GM06990 (cell line): ENCODE measurements at regions not wholly inside any gene's neighbourhood (a gene's known extent, or its start where the extent isn't known, plus 50 kb on each side); places are given as distances from the start of the nearest gene placed in this dataset.

Source experiments
- DNase-seq: peaks from one replicate; pipeline ENCODE4 v3.0.0-alpha.2; 2011; ENCODE audit not compliant: insufficient read length; ENCODE audit errors: extremely low read depth
- H3K27me3 ChIP-seq: replicated peaks from 2 replicates; pipeline ENCODE4 v1.6.0; 2011; ENCODE audit warnings: low read length; ENCODE audit not compliant: control insufficient read depth, insufficient read depth
- H3K36me3 ChIP-seq: 2 replicates; pipeline ENCODE4 v1.5.1; 2011; ENCODE audit warnings: low read length; ENCODE audit not compliant: control insufficient read depth, insufficient read depth
- H3K4me3 ChIP-seq: replicated peaks from 2 replicates; pipeline ENCODE4 v1.5.1; 2011; ENCODE audit warnings: low read depth, mild to moderate bottlenecking, control low read depth, low read length
- TF ChIP-seq, protein P1 (sequence below): IDR thresholded peaks from 2 replicates; pipeline ENCODE4 v1.5.1; 2011; ENCODE audit warnings: low read length, control low read depth, mild to moderate bottlenecking, inconsistent platforms; ENCODE audit not compliant: insufficient read depth, poor library complexity, severe bottlenecking

DNA sequence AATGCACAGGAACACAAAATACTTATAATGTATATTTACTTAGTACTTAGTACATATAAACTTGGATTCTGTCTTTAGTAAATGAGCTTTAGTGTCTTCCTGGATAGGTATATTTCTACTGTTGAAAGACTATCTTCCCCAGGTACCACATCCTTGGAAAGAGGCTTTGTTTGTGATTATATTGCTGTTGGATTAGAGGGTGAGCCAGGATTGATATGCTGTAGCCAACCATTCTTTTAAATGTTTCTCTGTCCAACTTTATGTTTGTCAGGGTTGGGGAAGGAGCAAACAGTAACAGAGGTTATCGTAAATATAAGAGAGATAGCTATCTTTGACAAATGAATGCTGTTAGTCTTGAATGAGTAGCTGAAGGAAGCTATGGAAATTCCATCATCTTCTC lies 213.2 kb downstream of the SPRY1 start:
- Histone ChIP-seq H3K27me3 (no peaks in the 10 kb centered on the region), H3K36me3 (no peaks in the 10 kb centered on the region), H3K4me3 (no peak overlapping the region)
- TF ChIP-seq, protein P1, sequence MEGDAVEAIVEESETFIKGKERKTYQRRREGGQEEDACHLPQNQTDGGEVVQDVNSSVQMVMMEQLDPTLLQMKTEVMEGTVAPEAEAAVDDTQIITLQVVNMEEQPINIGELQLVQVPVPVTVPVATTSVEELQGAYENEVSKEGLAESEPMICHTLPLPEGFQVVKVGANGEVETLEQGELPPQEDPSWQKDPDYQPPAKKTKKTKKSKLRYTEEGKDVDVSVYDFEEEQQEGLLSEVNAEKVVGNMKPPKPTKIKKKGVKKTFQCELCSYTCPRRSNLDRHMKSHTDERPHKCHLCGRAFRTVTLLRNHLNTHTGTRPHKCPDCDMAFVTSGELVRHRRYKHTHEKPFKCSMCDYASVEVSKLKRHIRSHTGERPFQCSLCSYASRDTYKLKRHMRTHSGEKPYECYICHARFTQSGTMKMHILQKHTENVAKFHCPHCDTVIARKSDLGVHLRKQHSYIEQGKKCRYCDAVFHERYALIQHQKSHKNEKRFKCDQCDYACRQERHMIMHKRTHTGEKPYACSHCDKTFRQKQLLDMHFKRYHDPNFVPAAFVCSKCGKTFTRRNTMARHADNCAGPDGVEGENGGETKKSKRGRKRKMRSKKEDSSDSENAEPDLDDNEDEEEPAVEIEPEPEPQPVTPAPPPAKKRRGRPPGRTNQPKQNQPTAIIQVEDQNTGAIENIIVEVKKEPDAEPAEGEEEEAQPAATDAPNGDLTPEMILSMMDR, result no peak
- no peak for DNase-seq

DNA sequence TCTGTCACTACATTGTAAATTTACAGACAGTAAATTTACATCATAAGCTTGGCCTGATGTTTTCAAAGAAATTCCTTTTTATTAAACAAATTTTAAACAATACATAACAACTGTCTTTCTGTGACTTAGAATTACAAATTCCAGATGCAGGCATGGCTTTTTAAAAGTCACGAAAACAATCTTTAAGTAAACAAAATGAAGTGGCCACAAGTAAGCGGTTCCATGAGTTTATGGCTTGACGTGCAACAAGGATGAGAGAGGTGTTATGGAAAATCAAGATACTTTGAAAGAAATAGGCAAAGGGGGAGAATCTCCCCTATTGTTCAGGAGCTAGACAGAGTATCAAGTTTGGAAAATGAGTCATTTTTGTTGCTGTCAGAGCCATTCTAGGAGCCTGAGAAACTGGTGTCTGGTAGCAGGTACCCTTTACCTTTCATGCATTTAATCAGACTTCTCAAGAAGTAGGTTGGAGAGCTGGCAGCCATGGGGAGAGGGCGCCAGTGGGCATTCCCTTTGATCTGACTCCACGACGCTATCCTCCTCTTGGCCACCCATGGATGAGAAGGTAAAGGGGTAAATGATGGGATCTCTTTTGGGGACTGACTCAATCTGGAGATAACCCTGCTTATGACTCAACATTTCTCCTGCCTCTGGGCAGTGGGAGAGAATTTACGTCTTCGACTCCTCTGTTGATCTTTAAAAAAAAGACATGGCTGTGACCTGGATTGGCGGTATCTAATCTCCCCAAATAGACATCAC lies 217.2 kb downstream of the SPRY1 start:
- Histone ChIP-seq H3K36me3 (no peaks in the 10 kb centered on the region), H3K27me3 (no peaks in the 10 kb centered on the region), H3K4me3 (no peak overlapping the region)
- DNase-seq, result no peak
- TF ChIP-seq, protein P1, result no peak

DNA sequence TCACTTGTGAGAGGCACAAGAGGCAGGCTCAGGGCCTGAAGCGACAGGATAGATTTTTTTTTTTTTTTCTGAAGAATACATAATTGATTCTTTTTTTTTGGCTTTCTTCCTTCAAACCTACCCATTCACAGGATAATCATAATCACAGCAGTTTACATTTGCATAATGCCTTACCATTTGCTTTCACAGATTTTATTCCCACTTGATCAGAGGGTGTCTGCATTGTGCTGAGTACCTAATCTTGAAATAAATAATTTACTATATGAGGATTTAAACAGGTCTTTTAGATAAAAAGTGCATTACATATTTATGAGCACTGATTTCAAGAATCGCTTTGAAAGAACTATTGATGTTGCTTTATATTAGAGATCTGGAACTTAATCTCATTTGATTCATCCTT lies 219.3 kb downstream of the SPRY1 start:
- Histone ChIP-seq H3K4me3 (no peak overlapping the region), H3K36me3 (no peaks in the 10 kb centered on the region), H3K27me3 (no peaks in the 10 kb centered on the region)
- no peak for DNase-seq
- TF ChIP-seq, protein P1, result no peak

DNA sequence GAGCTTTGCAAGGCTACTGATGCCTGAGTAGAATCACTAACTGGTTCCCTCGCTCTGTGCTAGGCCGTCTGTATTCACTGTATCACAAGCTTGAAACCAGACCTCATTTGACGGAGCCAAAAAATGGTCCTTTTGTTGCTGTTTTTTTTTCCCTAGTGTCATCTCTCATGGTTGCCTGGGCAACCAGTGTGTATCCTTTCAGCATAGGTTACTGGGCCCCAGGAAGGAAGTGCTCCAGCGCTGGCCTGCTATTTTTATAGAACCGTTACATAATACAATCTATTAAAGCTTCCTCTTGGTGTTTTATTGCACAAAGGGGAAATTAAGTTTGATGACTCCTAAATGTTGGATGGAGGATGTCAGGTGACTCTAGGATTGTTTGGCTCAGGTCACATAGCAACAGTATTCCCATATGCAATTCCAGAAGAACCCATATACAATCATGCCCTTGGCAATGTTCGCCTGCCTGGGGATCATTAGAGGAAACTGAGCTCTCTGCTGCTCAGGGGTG lies 220.4 kb downstream of the SPRY1 start:
- TF ChIP-seq, protein P1, result no peak
- no peak for DNase-seq
- Histone ChIP-seq H3K4me3 (no peak overlapping the region), H3K36me3 (no peaks in the 10 kb centered on the region), H3K27me3 (no peaks in the 10 kb centered on the region)

DNA sequence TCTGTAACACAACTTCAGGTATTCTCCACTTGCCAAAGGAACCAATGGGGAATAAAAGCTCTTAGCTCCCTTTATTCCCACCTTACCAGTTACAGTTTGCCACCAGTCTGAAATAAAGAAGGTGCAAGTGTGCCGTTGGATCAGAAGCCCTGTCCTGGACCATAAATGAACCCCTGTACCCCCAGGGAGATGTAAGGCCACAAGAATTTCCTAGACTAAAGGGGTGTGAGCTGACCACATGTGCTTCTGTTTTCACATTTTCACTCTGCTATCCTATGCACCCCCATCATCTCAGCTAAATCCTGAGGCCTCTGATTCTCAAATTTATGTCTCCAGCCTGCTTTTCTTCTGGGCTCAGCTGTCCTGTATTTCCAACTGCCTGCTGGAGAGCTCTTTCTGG lies 221.2 kb downstream of the SPRY1 start:
- no peak for DNase-seq

More for the DNA sequence above, 221.2 kb downstream of the SPRY1 start:
- TF ChIP-seq, protein P1, result no peak
- Histone ChIP-seq H3K27me3 (no peaks in the 10 kb centered on the region), H3K36me3 (no peaks in the 10 kb centered on the region), H3K4me3 (no peak overlapping the region)
